LNCAP (cell line): ENCODE measurements at regions not wholly inside any gene's neighbourhood (a gene's known extent, or its start where the extent isn't known, plus 50 kb on each side); places are given as distances from the start of the nearest gene placed in this dataset.

Experiments used
- TF ChIP-seq, protein P1 (sequence below): fragments of 450-650 bp; IDR thresholded peaks from 2 replicates; pipeline ENCODE4 v1.5.1; 2017; ENCODE audit warnings: mild to moderate bottlenecking

DNA sequence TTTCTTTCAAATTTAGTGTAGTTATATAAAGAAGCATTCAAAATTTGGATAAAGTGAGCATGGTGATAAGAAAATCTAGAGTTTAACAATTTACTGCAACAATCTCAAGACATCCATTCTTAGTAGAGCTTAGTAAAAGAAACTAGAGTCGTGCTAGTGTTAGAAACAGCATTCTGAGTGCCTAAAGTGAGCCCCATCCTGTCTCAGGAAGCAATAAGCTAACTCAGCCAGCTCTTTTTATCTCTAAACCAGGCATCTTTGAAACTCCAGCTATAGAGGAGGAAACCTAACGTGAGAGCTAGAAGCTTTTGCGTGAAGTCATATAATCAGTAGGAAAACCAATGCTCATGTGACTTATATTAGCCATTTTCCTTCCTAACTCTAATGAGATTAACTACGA, 1187.1 kb upstream of the EPHA6 start:
- TF ChIP-seq, protein P1, sequence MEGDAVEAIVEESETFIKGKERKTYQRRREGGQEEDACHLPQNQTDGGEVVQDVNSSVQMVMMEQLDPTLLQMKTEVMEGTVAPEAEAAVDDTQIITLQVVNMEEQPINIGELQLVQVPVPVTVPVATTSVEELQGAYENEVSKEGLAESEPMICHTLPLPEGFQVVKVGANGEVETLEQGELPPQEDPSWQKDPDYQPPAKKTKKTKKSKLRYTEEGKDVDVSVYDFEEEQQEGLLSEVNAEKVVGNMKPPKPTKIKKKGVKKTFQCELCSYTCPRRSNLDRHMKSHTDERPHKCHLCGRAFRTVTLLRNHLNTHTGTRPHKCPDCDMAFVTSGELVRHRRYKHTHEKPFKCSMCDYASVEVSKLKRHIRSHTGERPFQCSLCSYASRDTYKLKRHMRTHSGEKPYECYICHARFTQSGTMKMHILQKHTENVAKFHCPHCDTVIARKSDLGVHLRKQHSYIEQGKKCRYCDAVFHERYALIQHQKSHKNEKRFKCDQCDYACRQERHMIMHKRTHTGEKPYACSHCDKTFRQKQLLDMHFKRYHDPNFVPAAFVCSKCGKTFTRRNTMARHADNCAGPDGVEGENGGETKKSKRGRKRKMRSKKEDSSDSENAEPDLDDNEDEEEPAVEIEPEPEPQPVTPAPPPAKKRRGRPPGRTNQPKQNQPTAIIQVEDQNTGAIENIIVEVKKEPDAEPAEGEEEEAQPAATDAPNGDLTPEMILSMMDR = no peak

DNA sequence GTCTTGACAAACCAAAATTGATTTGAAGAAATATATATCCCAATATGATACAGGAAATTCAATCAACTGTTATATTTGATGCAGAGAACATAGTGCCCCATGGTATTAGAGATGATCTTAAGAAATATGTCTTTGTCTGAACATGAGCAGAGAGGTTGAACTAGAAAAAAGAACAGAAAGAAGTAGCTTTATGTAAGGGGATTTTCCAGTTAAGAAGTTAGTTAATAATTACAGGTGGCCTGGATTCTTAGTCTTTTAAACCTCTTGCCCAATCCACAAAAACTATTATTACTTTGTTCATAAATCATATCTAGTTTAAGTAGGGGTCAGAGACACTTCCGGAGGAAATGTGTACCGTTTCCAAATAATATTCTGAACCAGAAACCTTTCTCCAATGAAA, 1186.7 kb upstream of the EPHA6 start:
- TF ChIP-seq, protein P1 = no peak

DNA sequence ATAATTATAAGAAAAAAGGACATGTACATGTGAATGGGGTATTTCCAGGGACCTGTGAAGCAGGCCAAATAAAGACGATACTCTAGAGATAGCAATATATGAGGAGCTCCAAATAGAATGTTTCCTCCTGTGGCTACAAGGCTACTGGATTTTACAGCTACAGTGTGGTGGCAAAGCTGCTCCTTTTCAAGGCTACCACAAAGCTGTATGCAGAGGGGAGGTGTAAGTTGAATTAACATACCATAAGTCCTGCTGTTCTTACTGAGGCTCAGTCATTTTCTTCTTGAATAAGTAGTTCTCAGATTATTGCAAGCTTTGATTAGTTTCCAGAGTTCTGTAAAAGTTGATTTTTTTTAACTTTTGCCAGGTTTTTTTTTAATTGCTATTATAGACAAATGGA, 1184.6 kb upstream of the EPHA6 start:
- TF ChIP-seq, protein P1 = no peak

DNA sequence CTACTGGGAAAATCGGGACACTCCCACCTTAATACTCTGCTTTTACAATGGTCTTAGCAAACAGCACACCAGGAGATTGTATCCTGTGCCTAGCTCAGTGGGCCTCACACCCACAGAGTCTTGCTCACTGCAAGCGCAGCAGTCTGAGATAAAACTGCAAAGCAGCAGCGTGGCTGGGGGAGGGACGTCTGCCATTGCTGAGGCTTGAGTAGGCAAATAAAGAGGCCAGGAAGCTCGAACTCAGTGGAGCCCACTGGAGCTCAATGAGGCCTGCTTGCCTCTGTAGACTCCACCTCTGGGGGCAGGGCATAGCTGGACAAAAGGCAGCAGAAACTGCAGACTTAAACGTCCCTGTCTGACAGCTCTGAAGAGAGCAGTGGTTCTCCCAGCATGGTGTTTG, 1169.1 kb upstream of the EPHA6 start:
- TF ChIP-seq, protein P1 = no peak

DNA sequence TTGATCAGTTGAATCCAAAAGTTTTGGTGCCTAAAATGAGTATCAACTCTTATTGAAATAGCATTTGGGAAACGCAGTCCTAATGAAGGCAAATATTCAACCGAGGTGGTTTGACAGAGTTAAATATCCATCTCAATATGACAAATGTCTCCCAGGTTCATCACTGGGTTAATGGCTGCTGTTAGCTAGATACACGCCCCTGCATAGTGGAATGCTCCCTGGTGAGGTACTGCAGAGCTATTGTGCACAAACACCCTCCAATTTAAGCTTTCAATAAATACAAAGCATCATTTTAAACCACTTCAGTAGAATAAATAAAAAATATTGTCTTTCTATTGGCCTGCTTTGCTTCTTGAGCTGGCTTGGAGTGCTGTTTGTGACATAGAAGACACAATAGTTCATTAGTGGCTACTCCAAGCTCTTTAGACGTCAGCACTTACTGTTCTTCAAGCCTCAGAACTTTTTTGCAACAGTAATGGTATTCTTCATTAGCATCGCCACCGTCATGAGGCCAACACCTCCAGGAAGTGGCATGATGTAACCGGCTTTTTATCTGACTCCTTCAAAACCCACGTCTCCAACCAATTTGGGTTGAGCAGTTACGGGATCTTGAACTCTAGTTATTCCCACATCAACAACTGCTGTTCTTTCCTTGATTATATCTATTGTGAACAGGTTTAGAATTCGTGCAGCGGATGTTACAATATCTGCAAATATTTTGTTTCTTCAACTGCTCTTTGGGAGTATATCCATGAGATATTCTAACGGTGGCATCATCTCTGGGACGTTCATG, 1159.6 kb upstream of the EPHA6 start:
- TF ChIP-seq, protein P1 = no peak

DNA sequence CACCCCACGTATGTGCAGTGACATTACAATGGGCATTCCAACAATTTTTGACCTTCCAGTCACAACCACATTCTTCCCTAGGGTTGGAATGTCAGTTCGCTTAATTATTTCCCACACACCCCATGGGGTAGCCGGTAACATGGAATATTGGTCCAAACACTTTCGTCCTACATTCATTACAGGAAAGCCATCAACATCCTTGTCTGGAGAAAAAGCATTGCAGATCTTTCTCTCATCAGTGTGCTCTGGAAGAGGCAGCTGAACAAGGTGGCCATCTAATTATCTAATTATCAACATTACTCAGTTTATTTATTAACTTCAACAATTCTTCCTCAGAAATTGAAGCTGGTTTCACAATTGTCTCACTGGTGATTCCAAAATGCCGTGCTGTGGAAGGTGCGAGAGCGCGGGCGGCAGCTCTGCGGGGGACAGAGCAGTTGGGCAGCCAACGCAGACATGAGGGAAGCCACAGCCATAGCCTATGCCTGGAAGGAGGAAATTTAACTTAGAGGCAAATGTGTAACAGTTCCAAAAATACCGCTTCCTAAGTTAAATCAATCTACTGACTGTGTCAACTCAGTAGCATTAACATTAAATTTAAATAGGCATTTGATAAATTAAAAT, 1158.9 kb upstream of the EPHA6 start:
- TF ChIP-seq, protein P1 = no peak

DNA sequence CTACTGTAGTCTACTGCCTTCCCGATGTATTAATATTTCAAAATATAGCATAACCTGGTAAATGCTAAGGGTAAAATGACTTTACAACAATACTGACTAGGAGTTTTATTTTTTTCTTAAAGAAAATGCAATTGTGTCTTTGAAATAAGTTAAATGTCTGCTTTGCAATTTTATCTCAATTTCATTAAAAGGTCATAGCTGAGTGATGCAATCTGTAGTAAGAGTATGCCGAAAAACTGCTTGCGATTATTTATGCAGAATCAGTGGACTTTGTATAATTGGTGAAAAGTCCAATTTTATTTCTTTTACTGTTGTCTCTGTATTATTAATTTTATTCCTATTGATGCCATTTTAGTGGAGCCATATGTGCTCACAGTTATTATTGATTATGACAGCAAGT, 1143.6 kb upstream of the EPHA6 start:
- TF ChIP-seq, protein P1 = no peak
